ENCODE measurements at regions not wholly inside any gene's neighbourhood (a gene's known extent, or its start where the extent isn't known, plus 50 kb on each side); places are given as distances from the start of the nearest gene placed in this dataset.
A peak's percentile ranks its signal among the peaks of the same experiment; 100 is the strongest.

- Histone ChIP-seq H3K27me3 (no peaks in the 10 kb centered on the region), H3K36me3 (no peaks in the 10 kb centered on the region), H3K4me3 (ENCODE audit: low read depth, low read length) (no peak overlapping the region), H3K4me1 (no peaks in the 10 kb centered on the region), H3K9me3 (no peaks in the 10 kb centered on the region)
- no peak for DNase-seq
- TF ChIP-seq, protein P1, sequence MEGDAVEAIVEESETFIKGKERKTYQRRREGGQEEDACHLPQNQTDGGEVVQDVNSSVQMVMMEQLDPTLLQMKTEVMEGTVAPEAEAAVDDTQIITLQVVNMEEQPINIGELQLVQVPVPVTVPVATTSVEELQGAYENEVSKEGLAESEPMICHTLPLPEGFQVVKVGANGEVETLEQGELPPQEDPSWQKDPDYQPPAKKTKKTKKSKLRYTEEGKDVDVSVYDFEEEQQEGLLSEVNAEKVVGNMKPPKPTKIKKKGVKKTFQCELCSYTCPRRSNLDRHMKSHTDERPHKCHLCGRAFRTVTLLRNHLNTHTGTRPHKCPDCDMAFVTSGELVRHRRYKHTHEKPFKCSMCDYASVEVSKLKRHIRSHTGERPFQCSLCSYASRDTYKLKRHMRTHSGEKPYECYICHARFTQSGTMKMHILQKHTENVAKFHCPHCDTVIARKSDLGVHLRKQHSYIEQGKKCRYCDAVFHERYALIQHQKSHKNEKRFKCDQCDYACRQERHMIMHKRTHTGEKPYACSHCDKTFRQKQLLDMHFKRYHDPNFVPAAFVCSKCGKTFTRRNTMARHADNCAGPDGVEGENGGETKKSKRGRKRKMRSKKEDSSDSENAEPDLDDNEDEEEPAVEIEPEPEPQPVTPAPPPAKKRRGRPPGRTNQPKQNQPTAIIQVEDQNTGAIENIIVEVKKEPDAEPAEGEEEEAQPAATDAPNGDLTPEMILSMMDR (IDR thresholded peaks at IDR 0.05; ENCODE audit: low read depth, low read length), result no peak
These were observed 223.6 kb downstream of the PCDH10 start for GRCh38 chr4:133372699-133373098.

GRCh38 chr4:133355633-133356032 is 206.5 kb downstream of the PCDH10 start:
- Histone ChIP-seq H3K36me3 (no peaks in the 10 kb centered on the region), H3K9me3 (no peaks in the 10 kb centered on the region), H3K4me3 (ENCODE audit: low read depth, low read length) (no peak overlapping the region), H3K27me3 (no peaks in the 10 kb centered on the region), H3K4me1 (no peaks in the 10 kb centered on the region)
- TF ChIP-seq, protein P1 (IDR thresholded peaks at IDR 0.05; ENCODE audit: low read depth, low read length), result no peak
- DNase-seq, result no peak

DNA sequence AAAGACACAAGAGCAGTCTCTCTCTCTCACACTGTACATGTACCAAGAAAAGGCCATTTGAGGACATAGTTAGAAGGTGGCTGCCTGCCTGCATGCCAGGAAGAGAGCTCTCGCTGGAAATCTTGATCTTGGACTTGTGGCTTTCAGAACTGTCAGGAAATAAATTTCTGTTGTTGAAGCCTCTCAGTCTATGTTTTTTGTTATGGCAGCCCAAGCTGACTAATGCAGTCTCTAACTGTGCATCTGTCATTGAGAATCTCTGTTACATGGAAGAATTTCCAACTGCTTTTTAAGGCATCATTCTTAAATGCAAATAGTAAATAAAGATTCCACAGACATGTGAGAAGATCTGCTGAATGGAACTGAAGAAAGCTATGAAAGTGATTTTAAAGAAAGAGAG is 198.3 kb downstream of the PCDH10 start:
- Histone ChIP-seq H3K27me3 (no peaks in the 10 kb centered on the region), H3K9me3 (no peaks in the 10 kb centered on the region), H3K4me3 (ENCODE audit: low read depth, low read length) (no peak overlapping the region), H3K4me1 (no peaks in the 10 kb centered on the region), H3K36me3 (no peaks in the 10 kb centered on the region)
- DNase-seq, result no peak
- TF ChIP-seq, protein P1 (IDR thresholded peaks at IDR 0.05; ENCODE audit: low read depth, low read length), result no peak

GRCh38 chr4:133324491-133324890 is 175.4 kb downstream of the PCDH10 start:
- Histone ChIP-seq H3K4me1 (no peaks in the 10 kb centered on the region; the same call in 1 of the 2 replicates), H3K36me3 (no peaks in the 10 kb centered on the region), H3K4me3 (ENCODE audit: low read depth, low read length) (no peak overlapping the region), H3K9me3 (no peaks in the 10 kb centered on the region), H3K27me3 (no peaks in the 10 kb centered on the region)
- TF ChIP-seq, protein P1 (IDR thresholded peaks at IDR 0.05; ENCODE audit: low read depth, low read length), result no peak
- no peak for DNase-seq

DNA sequence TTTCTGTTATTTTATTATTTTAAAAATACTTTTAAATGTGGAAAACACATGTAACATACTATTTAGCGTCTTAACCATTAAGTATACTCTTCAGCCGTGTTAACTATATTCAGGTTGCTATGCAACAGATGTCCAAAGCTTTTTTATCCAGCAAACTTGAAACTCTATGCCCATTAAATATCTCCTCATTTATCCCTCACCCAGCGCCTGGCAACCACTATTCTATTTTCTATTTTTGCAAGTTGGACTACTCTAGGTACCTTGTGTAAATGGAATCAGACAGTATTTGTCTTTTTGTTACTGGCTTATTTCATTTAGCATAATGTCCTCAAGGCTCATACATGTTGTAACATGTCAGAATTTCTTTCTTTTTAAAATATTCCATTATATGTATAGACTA is 174.6 kb downstream of the PCDH10 start:
- Histone ChIP-seq H3K27me3 (no peaks in the 10 kb centered on the region), H3K9me3 (no peaks in the 10 kb centered on the region), H3K36me3 (no peaks in the 10 kb centered on the region), H3K4me3 (ENCODE audit: low read depth, low read length) (no peak overlapping the region), H3K4me1 (no peaks in the 10 kb centered on the region; the same call in 1 of the 2 replicates)
- TF ChIP-seq, protein P1 (IDR thresholded peaks at IDR 0.05; ENCODE audit: low read depth, low read length), result no peak
- no peak for DNase-seq

GRCh38 chr4:133320576-133321170 is 171.6 kb downstream of the PCDH10 start:
- Histone ChIP-seq H3K27me3 (no peaks in the 10 kb centered on the region), H3K4me1 (no peaks in the 10 kb centered on the region; the same call in 1 of the 2 replicates), H3K4me3 (ENCODE audit: low read depth, low read length) (no peak overlapping the region), H3K9me3 (no peaks in the 10 kb centered on the region), H3K36me3 (no peaks in the 10 kb centered on the region)
- DNase-seq, result peak; percentile 43
- TF ChIP-seq, protein P1 (IDR thresholded peaks at IDR 0.05; ENCODE audit: low read depth, low read length), result peak; percentile 85

Measured in BE2C (cell line).